H1 (cell line): ENCODE measurements at regions not wholly inside any gene's neighbourhood (a gene's known extent, or its start where the extent isn't known, plus 50 kb on each side); places are given as distances from the start of the nearest gene placed in this dataset.
"Not testable (repeated sequence)": the region's sequence is repeated elsewhere in the genome, so short reads cannot be mapped to it uniquely, and the experiment has no call there.

Experiments
- CEBPB ChIP-seq: IDR thresholded peaks from 2 replicates; pipeline ENCODE4 v1.6.1; 2012; ENCODE audit warnings: low read depth, low read length
- NANOG ChIP-seq: IDR thresholded peaks from 2 replicates; pipeline ENCODE4 v1.6.1; 2011; ENCODE audit warnings: low read length, low read depth, mild to moderate bottlenecking, inconsistent platforms; ENCODE audit not compliant: insufficient read depth, poor library complexity, severe bottlenecking
- ZNF274 ChIP-seq: IDR thresholded peaks from 2 replicates; pipeline ENCODE4 v1.7.0; 2012; ENCODE audit warnings: low read length, borderline replicate concordance; ENCODE audit errors: extremely low read depth
- TF ChIP-seq, protein P1 (sequence below), 3 experiments: IDR thresholded peaks; 1 replicate in 2 of 3; 2 replicates in 1 of 3; pipeline versions ENCODE4 v1.5.1 to v1.6.1; 2011; ENCODE audit warnings: low read length in 3 of 3, mild to moderate bottlenecking in 3 of 3, inconsistent platforms in 2 of 3, low read depth in 1 of 3, moderate library complexity in 1 of 3; ENCODE audit not compliant: insufficient read depth in 1 of 3; ENCODE audit errors: control extremely low read depth in 1 of 3

DNA sequence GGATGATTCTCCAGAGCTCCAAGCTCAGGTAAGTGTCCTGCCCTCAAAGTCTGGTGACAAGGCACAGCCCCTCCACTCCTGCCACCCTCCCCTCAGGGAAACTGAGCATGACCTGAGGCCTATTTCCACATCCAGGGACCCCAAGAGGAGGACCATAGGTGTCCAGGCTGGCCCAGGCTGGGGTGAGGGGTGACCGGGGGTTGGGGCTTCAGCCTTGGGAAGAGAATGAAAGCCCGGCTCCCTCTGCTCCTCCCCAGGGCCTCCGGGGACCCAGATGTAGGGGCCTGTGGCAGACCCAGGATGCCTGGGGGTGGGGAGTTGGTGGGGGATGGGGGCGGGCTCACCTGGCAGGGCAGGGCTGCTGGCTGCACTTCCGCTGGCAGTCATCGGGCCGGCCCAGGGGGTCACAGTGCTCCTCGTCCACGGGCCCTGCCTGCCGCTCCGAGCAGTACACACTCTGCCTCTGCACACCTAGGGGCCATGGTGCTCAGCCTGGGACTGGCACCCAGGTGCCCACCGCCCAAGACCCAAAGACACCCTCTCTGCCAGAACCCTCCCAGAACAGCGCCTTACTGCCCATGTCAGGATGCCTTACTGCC is 116.5 kb upstream of the AKAP13 start:
- TF ChIP-seq, protein P1, sequence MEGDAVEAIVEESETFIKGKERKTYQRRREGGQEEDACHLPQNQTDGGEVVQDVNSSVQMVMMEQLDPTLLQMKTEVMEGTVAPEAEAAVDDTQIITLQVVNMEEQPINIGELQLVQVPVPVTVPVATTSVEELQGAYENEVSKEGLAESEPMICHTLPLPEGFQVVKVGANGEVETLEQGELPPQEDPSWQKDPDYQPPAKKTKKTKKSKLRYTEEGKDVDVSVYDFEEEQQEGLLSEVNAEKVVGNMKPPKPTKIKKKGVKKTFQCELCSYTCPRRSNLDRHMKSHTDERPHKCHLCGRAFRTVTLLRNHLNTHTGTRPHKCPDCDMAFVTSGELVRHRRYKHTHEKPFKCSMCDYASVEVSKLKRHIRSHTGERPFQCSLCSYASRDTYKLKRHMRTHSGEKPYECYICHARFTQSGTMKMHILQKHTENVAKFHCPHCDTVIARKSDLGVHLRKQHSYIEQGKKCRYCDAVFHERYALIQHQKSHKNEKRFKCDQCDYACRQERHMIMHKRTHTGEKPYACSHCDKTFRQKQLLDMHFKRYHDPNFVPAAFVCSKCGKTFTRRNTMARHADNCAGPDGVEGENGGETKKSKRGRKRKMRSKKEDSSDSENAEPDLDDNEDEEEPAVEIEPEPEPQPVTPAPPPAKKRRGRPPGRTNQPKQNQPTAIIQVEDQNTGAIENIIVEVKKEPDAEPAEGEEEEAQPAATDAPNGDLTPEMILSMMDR (IDR thresholded peaks at IDR 0.05; ENCODE audit: control extremely low read depth in 1 of 3, insufficient read depth in 1 of 3, low read depth in 1 of 3, low read length in 3 of 3), result not testable (repeated sequence)
- not testable (repeated sequence) for TF ChIP-seq ZNF274, NANOG, CEBPB
